ENCODE measurements at regions not wholly inside any gene's neighbourhood (a gene's known extent, or its start where the extent isn't known, plus 50 kb on each side); places are given as distances from the start of the nearest gene placed in this dataset.

- no peak for DNase-seq (ENCODE audit: low spot score)
Observed at GRCh38 chr3:105923140-105923539, 54.3 kb upstream of the CBLB start.

GRCh38 chr3:105927741-105928140, 58.9 kb upstream of the CBLB start:
- no peak for DNase-seq (ENCODE audit: low spot score)

GRCh38 chr3:105930733-105931132, 61.9 kb upstream of the CBLB start:
- DNase-seq (ENCODE audit: low spot score), result no peak

- DNase-seq (ENCODE audit: low spot score), result no peak
Observed at GRCh38 chr3:105931500-105931899, 62.7 kb upstream of the CBLB start.

GRCh38 chr3:105933871-105934270, 65.1 kb upstream of the CBLB start:
- DNase-seq (ENCODE audit: low spot score), result no peak

- peak; percentile 56 for DNase-seq (ENCODE audit: low spot score)
Observed at GRCh38 chr3:105938101-105938500, 69.3 kb upstream of the CBLB start.

- no peak for DNase-seq (ENCODE audit: low spot score)
Observed at GRCh38 chr3:105938806-105939205, 70.0 kb upstream of the CBLB start.

- peak; percentile 59 for DNase-seq (ENCODE audit: low spot score)
Observed at GRCh38 chr3:105944276-105944675, 75.5 kb upstream of the CBLB start.

GRCh38 chr3:105944721-105945120, 75.9 kb upstream of the CBLB start:
- peak; percentile 62 for DNase-seq (ENCODE audit: low spot score)

- no peak for DNase-seq (ENCODE audit: low spot score)
Observed at GRCh38 chr3:105948101-105948500, 79.3 kb upstream of the CBLB start.

GRCh38 chr3:105950881-105951600, 82.2 kb upstream of the CBLB start:
- DNase-seq (ENCODE audit: low spot score), result no peak

- DNase-seq (ENCODE audit: low spot score), result no peak
Observed at GRCh38 chr3:105953831-105954230, 85.0 kb upstream of the CBLB start.

GRCh38 chr3:105956306-105956705, 87.5 kb upstream of the CBLB start:
- no peak for DNase-seq (ENCODE audit: low spot score)

- peak; percentile 68 for DNase-seq (ENCODE audit: low spot score)
Observed at GRCh38 chr3:105957722-105958121, 88.9 kb upstream of the CBLB start.

- no peak for DNase-seq (ENCODE audit: low spot score)
Observed at GRCh38 chr3:105958237-105959000, 89.6 kb upstream of the CBLB start.

GRCh38 chr3:105959851-105960250, 91.0 kb upstream of the CBLB start:
- DNase-seq (ENCODE audit: low spot score), result no peak

GRCh38 chr3:105960381-105960780, 91.6 kb upstream of the CBLB start:
- no peak for DNase-seq (ENCODE audit: low spot score)

- DNase-seq (ENCODE audit: low spot score), result no peak
Observed at GRCh38 chr3:105963161-105963560, 94.3 kb upstream of the CBLB start.

- DNase-seq (ENCODE audit: low spot score), result peak; percentile 27
Observed at GRCh38 chr3:105965384-105965783, 96.6 kb upstream of the CBLB start.

GRCh38 chr3:105967117-105967516, 98.3 kb upstream of the CBLB start:
- no peak for DNase-seq (ENCODE audit: low spot score)

- peak; percentile 50 for DNase-seq (ENCODE audit: low spot score)
Observed at GRCh38 chr3:105970283-105970682, 101.5 kb upstream of the CBLB start.

- DNase-seq (ENCODE audit: low spot score), result no peak
Observed at GRCh38 chr3:105972069-105972468, 103.3 kb upstream of the CBLB start.

- DNase-seq (ENCODE audit: low spot score), result no peak
Observed at GRCh38 chr3:105974381-105974780, 105.6 kb upstream of the CBLB start.

- no peak for DNase-seq (ENCODE audit: low spot score)
Observed at GRCh38 chr3:105976196-105976595, 107.4 kb upstream of the CBLB start.
